GM18907 (cell line): ENCODE measurements at regions not wholly inside any gene's neighbourhood (a gene's known extent, or its start where the extent isn't known, plus 50 kb on each side); places are given as distances from the start of the nearest gene placed in this dataset.

Experiments
- ATAC-seq: cut with Tn5 transposase; IDR thresholded peaks from one replicate; pipeline ENCODE4 v1.9.1; 2021; ENCODE audit warnings: mild to moderate bottlenecking, moderate library complexity; ENCODE audit not compliant: unreplicated experiment

GRCh38 chr6:53974941-53975340 is 136.3 kb upstream of the MLIP start:
- ATAC-seq = no peak

- ATAC-seq = no peak
Observed at GRCh38 chr6:53975941-53976615, 135.2 kb upstream of the MLIP start.

- no peak for ATAC-seq
Observed at GRCh38 chr6:53977551-53977950, 133.7 kb upstream of the MLIP start.

GRCh38 chr6:53979468-53980067 is 131.7 kb upstream of the MLIP start:
- peak; percentile 58 for ATAC-seq

GRCh38 chr6:53982366-53983050 is 128.7 kb upstream of the MLIP start:
- no peak for ATAC-seq

- ATAC-seq = no peak
Observed at GRCh38 chr6:53983301-53983700, 127.9 kb upstream of the MLIP start.

GRCh38 chr6:53984163-53984562 is 127.1 kb upstream of the MLIP start:
- no peak for ATAC-seq

GRCh38 chr6:53984581-53984980 is 126.7 kb upstream of the MLIP start:
- no peak for ATAC-seq

- no peak for ATAC-seq
Observed at GRCh38 chr6:53985366-53985765, 125.9 kb upstream of the MLIP start.

GRCh38 chr6:53986165-53986720 is 125.0 kb upstream of the MLIP start:
- peak; percentile 75 for ATAC-seq

GRCh38 chr6:53986721-53987521 is 124.3 kb upstream of the MLIP start:
- ATAC-seq = no peak

- ATAC-seq = no peak
Observed at GRCh38 chr6:53987522-53987888, 123.7 kb upstream of the MLIP start.

- no peak for ATAC-seq
Observed at GRCh38 chr6:53989504-53989903, 121.7 kb upstream of the MLIP start.

- ATAC-seq = no peak
Observed at GRCh38 chr6:53992522-53992921, 118.7 kb upstream of the MLIP start.

- ATAC-seq = no peak
Observed at GRCh38 chr6:53994201-53994600, 117.0 kb upstream of the MLIP start.

GRCh38 chr6:53995935-53996334 is 115.3 kb upstream of the MLIP start:
- ATAC-seq = no peak

GRCh38 chr6:53998303-53998702 is 112.9 kb upstream of the MLIP start:
- ATAC-seq = no peak

- no peak for ATAC-seq
Observed at GRCh38 chr6:53999088-53999755, 112.0 kb upstream of the MLIP start.

GRCh38 chr6:54002116-54002515 is 109.1 kb upstream of the MLIP start:
- ATAC-seq = no peak

- ATAC-seq = no peak
Observed at GRCh38 chr6:54003316-54003715, 107.9 kb upstream of the MLIP start.

- ATAC-seq = no peak
Observed at GRCh38 chr6:54008589-54008988, 102.7 kb upstream of the MLIP start.
